Panc1 (cell line): ENCODE measurements at regions not wholly inside any gene's neighbourhood (a gene's known extent, or its start where the extent isn't known, plus 50 kb on each side); places are given as distances from the start of the nearest gene placed in this dataset.

Source experiments
- ATAC-seq: fragments of 200-7000 bp; cut with Tn5 transposase; 2 replicates; pipeline ENCODE4 v1.9.1; 2020; ENCODE audit warnings: mild to moderate bottlenecking, moderate library complexity
- BruUV-seq: library from RNA; stranded (reverse); fragments of 400-500 nt; replicated peaks from 2 replicates; lab custom pipeline; 2021; lab: Mats Ljungman, UMichigan
- CTCF ChIA-PET: fragments of 300-600 bp; sonication (Branson Sonifier 250); formaldehyde crosslinking; loops from one replicate; lab custom pipeline; 2022; ENCODE audit warnings: antibody characterized with exemption; lab: Charles Lee
- POLR2A ChIA-PET: fragments of 300-600 bp; sonication (Branson Sonifier 250); formaldehyde crosslinking; loops from one replicate; lab custom pipeline; 2022; ENCODE audit warnings: antibody characterized with exemption; lab: Charles Lee
- DNase-seq: peaks from one replicate; pipeline ENCODE4 v3.0.0-alpha.2; 2010; ENCODE audit warnings: low read depth, low spot score
- H3K27ac ChIP-seq: 2 replicates; pipeline ENCODE4 v1.5.1; 2011; ENCODE audit warnings: mild to moderate bottlenecking, low read length, inconsistent platforms
- H3K27me3 ChIP-seq: fragments of 200-500 bp; sonication (Bioruptor generic); 2 replicates; pipeline ENCODE4 v1.6.0; 2014; ENCODE audit warnings: low read length, inconsistent platforms; ENCODE audit not compliant: control insufficient read depth, insufficient read depth
- H3K36me3 ChIP-seq: fragments of 200-500 bp; sonication (Bioruptor generic); 2 replicates; pipeline ENCODE4 v1.5.1; 2014; ENCODE audit warnings: inconsistent platforms, mild to moderate bottlenecking, low read length, moderate library complexity; ENCODE audit not compliant: control insufficient read depth, insufficient read depth
- H3K4me1 ChIP-seq: 2 replicates; pipeline ENCODE4 v1.5.1; 2011; ENCODE audit warnings: inconsistent platforms, mild to moderate bottlenecking, low read length, moderate library complexity; ENCODE audit not compliant: control insufficient read depth, insufficient read depth
- H3K4me3 ChIP-seq, 2 experiments: 2 replicates each; pipeline ENCODE4 v1.5.1; 2011 to 2012; ENCODE audit warnings: low read depth in 2 of 2, low read length in 2 of 2, mild to moderate bottlenecking in 2 of 2, inconsistent platforms in 1 of 2, moderate library complexity in 1 of 2
- H3K9me3 ChIP-seq: fragments of 200-500 bp; sonication (Bioruptor generic); 2 replicates; pipeline ENCODE4 v1.5.1; 2014; ENCODE audit warnings: low read depth, mild to moderate bottlenecking, inconsistent platforms, low read length, moderate library complexity; ENCODE audit not compliant: control insufficient read depth, insufficient read depth
- POLR2AphosphoS5 ChIP-seq: IDR thresholded peaks from 2 replicates; pipeline ENCODE4 v1.6.1; 2012; ENCODE audit warnings: mild to moderate bottlenecking, low read depth, low read length, moderate library complexity
- SIN3A ChIP-seq: IDR thresholded peaks from 2 replicates; pipeline ENCODE4 v1.6.1; 2012; ENCODE audit warnings: low read depth, mild to moderate bottlenecking, low read length, moderate library complexity, borderline replicate concordance; ENCODE audit not compliant: insufficient read depth
- TCF7L2 ChIP-seq: IDR thresholded peaks from 2 replicates; pipeline ENCODE4 v1.6.1; 2011; ENCODE audit warnings: mild to moderate bottlenecking, low read depth, low read length, inconsistent platforms
- in situ Hi-C: cut with HindIII; loops from 2 replicates; pipeline ENCODE4 v1.10.0; 2016; ENCODE audit warnings: low sequenced_read_pairs, low pct_unique_long_range_greater_than_20kb
- intact Hi-C: fragments of 100-400 bp; cut with micrococcal nuclease; formaldehyde crosslinking; loops from one replicate; pipeline ENCODE4 v1.10.0; 2022; ENCODE audit not compliant: unreplicated experiment
- TF ChIP-seq, protein P1 (sequence below), 2 experiments: IDR thresholded peaks; 2 replicates each; pipeline ENCODE4 v1.6.1; 2011 to 2012; ENCODE audit warnings: low read depth in 2 of 2, control low read depth in 1 of 2, low read length in 1 of 2, mild to moderate bottlenecking in 1 of 2, moderate library complexity in 1 of 2; ENCODE audit not compliant: insufficient read depth in 1 of 2
- TF ChIP-seq, protein P2 (sequence below): fragments of 450-650 bp; IDR thresholded peaks from 2 replicates; pipeline ENCODE4 v1.5.1; 2017; ENCODE audit warnings: mild to moderate bottlenecking

DNA sequence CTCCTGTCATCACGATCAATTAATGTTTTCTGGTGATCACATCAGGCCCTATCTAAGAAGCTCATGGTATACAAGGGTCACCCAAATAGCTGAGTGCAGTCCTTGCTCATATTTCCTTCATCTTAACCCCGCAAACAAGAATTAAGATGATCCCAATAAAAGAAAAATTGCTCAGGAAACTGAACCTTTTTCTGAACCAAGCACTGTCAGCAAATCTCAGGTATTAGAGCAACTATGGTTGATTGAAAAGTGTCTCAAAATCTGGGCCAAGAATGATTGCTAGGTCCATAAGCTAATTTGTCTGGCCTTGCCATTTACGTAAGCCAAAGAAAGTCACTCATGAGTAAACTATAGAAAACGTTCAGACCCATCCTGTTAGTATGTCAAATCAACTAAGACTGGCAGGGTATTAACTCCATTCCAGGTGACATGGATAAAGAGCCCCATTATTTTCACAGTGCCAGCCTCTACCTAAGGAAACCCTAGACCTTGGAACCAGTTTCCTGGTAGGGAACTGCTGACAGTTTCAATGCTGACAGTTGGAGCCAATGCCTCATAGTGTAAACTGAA, 209.3 kb downstream of the DEPDC1B start:
- DNase-seq (no peak), ATAC-seq (no peak)
- H3K27me3 ChIP-seq = no peaks in the 10 kb centered on the region
- no TSS peak for BruUV-seq
- POLR2A ChIA-PET = no interaction called here
- H3K4me1 ChIP-seq = no peaks in the 10 kb centered on the region
- in situ Hi-C loops = no loop called here
- no peaks in the 10 kb centered on the region for H3K36me3 ChIP-seq
- H3K9me3 ChIP-seq = no peaks in the 10 kb centered on the region
- CTCF ChIA-PET = no interaction called here
- intact Hi-C loops = no loop called here
- no peak overlapping the region for H3K4me3 ChIP-seq
- no peak for TF ChIP-seq TCF7L2
- TF ChIP-seq, protein P1, sequence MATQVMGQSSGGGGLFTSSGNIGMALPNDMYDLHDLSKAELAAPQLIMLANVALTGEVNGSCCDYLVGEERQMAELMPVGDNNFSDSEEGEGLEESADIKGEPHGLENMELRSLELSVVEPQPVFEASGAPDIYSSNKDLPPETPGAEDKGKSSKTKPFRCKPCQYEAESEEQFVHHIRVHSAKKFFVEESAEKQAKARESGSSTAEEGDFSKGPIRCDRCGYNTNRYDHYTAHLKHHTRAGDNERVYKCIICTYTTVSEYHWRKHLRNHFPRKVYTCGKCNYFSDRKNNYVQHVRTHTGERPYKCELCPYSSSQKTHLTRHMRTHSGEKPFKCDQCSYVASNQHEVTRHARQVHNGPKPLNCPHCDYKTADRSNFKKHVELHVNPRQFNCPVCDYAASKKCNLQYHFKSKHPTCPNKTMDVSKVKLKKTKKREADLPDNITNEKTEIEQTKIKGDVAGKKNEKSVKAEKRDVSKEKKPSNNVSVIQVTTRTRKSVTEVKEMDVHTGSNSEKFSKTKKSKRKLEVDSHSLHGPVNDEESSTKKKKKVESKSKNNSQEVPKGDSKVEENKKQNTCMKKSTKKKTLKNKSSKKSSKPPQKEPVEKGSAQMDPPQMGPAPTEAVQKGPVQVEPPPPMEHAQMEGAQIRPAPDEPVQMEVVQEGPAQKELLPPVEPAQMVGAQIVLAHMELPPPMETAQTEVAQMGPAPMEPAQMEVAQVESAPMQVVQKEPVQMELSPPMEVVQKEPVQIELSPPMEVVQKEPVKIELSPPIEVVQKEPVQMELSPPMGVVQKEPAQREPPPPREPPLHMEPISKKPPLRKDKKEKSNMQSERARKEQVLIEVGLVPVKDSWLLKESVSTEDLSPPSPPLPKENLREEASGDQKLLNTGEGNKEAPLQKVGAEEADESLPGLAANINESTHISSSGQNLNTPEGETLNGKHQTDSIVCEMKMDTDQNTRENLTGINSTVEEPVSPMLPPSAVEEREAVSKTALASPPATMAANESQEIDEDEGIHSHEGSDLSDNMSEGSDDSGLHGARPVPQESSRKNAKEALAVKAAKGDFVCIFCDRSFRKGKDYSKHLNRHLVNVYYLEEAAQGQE (IDR thresholded peaks at IDR 0.05; ENCODE audit: insufficient read depth in 1 of 2, low read depth in 2 of 2, low read length in 1 of 2) = no peak
- TF ChIP-seq SIN3A = no peak
- TF ChIP-seq POLR2AphosphoS5 = no peak
- TF ChIP-seq, protein P2, sequence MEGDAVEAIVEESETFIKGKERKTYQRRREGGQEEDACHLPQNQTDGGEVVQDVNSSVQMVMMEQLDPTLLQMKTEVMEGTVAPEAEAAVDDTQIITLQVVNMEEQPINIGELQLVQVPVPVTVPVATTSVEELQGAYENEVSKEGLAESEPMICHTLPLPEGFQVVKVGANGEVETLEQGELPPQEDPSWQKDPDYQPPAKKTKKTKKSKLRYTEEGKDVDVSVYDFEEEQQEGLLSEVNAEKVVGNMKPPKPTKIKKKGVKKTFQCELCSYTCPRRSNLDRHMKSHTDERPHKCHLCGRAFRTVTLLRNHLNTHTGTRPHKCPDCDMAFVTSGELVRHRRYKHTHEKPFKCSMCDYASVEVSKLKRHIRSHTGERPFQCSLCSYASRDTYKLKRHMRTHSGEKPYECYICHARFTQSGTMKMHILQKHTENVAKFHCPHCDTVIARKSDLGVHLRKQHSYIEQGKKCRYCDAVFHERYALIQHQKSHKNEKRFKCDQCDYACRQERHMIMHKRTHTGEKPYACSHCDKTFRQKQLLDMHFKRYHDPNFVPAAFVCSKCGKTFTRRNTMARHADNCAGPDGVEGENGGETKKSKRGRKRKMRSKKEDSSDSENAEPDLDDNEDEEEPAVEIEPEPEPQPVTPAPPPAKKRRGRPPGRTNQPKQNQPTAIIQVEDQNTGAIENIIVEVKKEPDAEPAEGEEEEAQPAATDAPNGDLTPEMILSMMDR = no peak
- H3K27ac ChIP-seq = no peak overlapping the region

DNA sequence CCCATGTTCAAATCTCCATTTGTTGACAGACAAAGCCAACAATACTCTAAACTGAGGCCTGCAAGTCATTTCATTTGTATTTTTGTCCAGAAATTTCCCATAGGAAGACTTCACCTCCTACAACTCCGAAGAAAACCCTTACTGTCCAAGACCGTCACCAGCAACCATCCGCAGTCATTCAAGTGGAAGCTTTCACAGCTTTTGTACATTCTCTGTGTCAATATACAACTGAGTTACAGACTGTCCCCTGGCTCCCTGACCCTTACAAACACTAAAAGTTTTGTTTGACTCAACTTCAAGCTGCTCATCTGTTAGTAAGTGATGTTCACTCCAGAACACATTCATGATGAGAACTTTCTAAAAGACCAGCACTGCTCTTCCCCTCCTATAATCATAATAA, 210.1 kb downstream of the DEPDC1B start:
- Histone ChIP-seq H3K27me3 (no peaks in the 10 kb centered on the region), H3K4me1 (no peaks in the 10 kb centered on the region), H3K4me3 (no peak overlapping the region), H3K27ac (no peak overlapping the region), H3K36me3 (no peaks in the 10 kb centered on the region), H3K9me3 (no peaks in the 10 kb centered on the region)
- ATAC-seq = no peak
- intact Hi-C loops (no loop called here), in situ Hi-C loops (no loop called here)
- TF ChIP-seq TCF7L2 (no peak), POLR2AphosphoS5 (no peak), SIN3A (no peak)
- TF ChIP-seq, protein P2 = no peak
- TF ChIP-seq, protein P1 (IDR thresholded peaks at IDR 0.05; ENCODE audit: insufficient read depth in 1 of 2, low read depth in 2 of 2, low read length in 1 of 2) = no peak
- ChIA-PET CTCF (no interaction called here), POLR2A (no interaction called here)
- DNase-seq = no peak
- BruUV-seq = no TSS peak
